WTC11 (cell line): ENCODE measurements at regions not wholly inside any gene's neighbourhood (a gene's known extent, or its start where the extent isn't known, plus 50 kb on each side); places are given as distances from the start of the nearest gene placed in this dataset.

Source experiments
- ATAC-seq: fragments of 200-7000 bp; cut with Tn5 transposase; 2 replicates; pipeline ENCODE4 v1.10.0; 2021; ENCODE audit warnings: mild to moderate bottlenecking, moderate library complexity
- CTCF ChIA-PET: fragments of 300-600 bp; sonication (Branson Sonifier 250); formaldehyde crosslinking; loops from one replicate; lab custom pipeline; 2021; ENCODE audit warnings: antibody characterized with exemption; lab: Charles Lee
- POLR2A ChIA-PET: fragments of 350-600 bp; sonication (Branson Sonifier 250); formaldehyde crosslinking; loops from one replicate; lab custom pipeline; 2021; ENCODE audit warnings: antibody characterized with exemption; lab: Charles Lee
- DNase-seq: peaks from one replicate; pipeline ENCODE4 v3.0.0; 2021; ENCODE audit warnings: low spot score
- H3K27ac Mint-ChIP-seq: 2 replicates; pipeline ENCODE4 v1.8.0; 2021; ENCODE audit warnings: mixed read lengths
- H3K27me3 Mint-ChIP-seq: 2 replicates; pipeline ENCODE4 v1.8.0; 2021; ENCODE audit warnings: low read depth, mild to moderate bottlenecking, moderate library complexity, mixed read lengths
- H3K36me3 Mint-ChIP-seq: 2 replicates; pipeline ENCODE4 v1.8.0; 2021; ENCODE audit warnings: mixed read lengths
- H3K4me1 Mint-ChIP-seq: 2 replicates; pipeline ENCODE4 v1.8.0; 2022; ENCODE audit warnings: mixed read lengths
- H3K4me3 Mint-ChIP-seq: 2 replicates; pipeline ENCODE4 v1.8.0; 2021; ENCODE audit warnings: mild to moderate bottlenecking, moderate library complexity, mixed read lengths
- H3K9me3 Mint-ChIP-seq: 2 replicates; pipeline ENCODE4 v1.8.0; 2021; ENCODE audit warnings: mixed read lengths
- ARID4B ChIP-seq: sonication (generic); formaldehyde crosslinking; IDR thresholded peaks from 2 replicates; pipeline ENCODE4 v1.8.0; 2023; ENCODE audit warnings: missing genetic modification reagents, mild to moderate bottlenecking, borderline replicate concordance
- ATF1 ChIP-seq: sonication (generic); formaldehyde crosslinking; IDR thresholded peaks from 2 replicates; pipeline ENCODE4 v1.8.1; 2023; ENCODE audit warnings: mild to moderate bottlenecking, moderate library complexity, missing genetic modification reagents
- CDX4 ChIP-seq: fragments of 250-450 bp; sonication (Bioruptor Pico); IDR thresholded peaks from 2 replicates; pipeline ENCODE4 v1.9.0; 2021; ENCODE audit warnings: moderate library complexity, mild to moderate bottlenecking, inconsistent platforms, borderline replicate concordance
- CTCF ChIP-seq: fragments of 200-600 bp; IDR thresholded peaks from 2 replicates; pipeline ENCODE4 v1.8.0; 2022; ENCODE audit warnings: antibody characterized with exemption
- E2F1 ChIP-seq: sonication (generic); formaldehyde crosslinking; IDR thresholded peaks from 2 replicates; pipeline ENCODE4 v1.8.0; 2022; ENCODE audit warnings: mild to moderate bottlenecking, missing genetic modification reagents
- E2F5 ChIP-seq: sonication (generic); formaldehyde crosslinking; IDR thresholded peaks from 2 replicates; pipeline ENCODE4 v1.8.1; 2022; ENCODE audit warnings: mild to moderate bottlenecking, moderate library complexity, missing genetic modification reagents
- EMX1 ChIP-seq: fragments of 250-450 bp; sonication (Bioruptor Pico); IDR thresholded peaks from 2 replicates; pipeline ENCODE4 v1.8.0; 2021; ENCODE audit warnings: mild to moderate bottlenecking
- ETV6 ChIP-seq: sonication (generic); formaldehyde crosslinking; IDR thresholded peaks from 2 replicates; pipeline ENCODE4 v1.8.1; 2022; ENCODE audit warnings: mild to moderate bottlenecking, missing genetic modification reagents
- FOXJ3 ChIP-seq: sonication (generic); formaldehyde crosslinking; IDR thresholded peaks from 2 replicates; pipeline ENCODE4 v1.9.0; 2021; ENCODE audit warnings: missing genetic modification reagents, mild to moderate bottlenecking, borderline replicate concordance
- KAT7 ChIP-seq: sonication (generic); formaldehyde crosslinking; IDR thresholded peaks from 2 replicates; pipeline ENCODE4 v1.8.1; 2023; ENCODE audit warnings: missing genetic modification reagents, mild to moderate bottlenecking, borderline replicate concordance
- NR1H2 ChIP-seq: sonication (generic); formaldehyde crosslinking; IDR thresholded peaks from 2 replicates; pipeline ENCODE4 v1.9.0; 2021; ENCODE audit warnings: mild to moderate bottlenecking, moderate library complexity, missing genetic modification reagents
- OVOL2 ChIP-seq: fragments of 250-450 bp; sonication (Bioruptor Pico); IDR thresholded peaks from 2 replicates; pipeline ENCODE4 v1.9.0; 2021; ENCODE audit warnings: mild to moderate bottlenecking, borderline replicate concordance
- PRRX2 ChIP-seq: fragments of 250-450 bp; sonication (Bioruptor Pico); IDR thresholded peaks from 2 replicates; pipeline ENCODE4 v1.8.0; 2021; ENCODE audit warnings: mild to moderate bottlenecking
- STAT6 ChIP-seq: sonication (generic); formaldehyde crosslinking; conservative IDR thresholded peaks from 2 replicates; pipeline ENCODE4 v1.8.1; 2023; ENCODE audit warnings: mild to moderate bottlenecking, low read depth, missing genetic modification reagents, moderate library complexity
- TCF7 ChIP-seq: sonication (generic); formaldehyde crosslinking; IDR thresholded peaks from 2 replicates; pipeline ENCODE4 v1.8.0; 2022; ENCODE audit warnings: mild to moderate bottlenecking, low read depth, missing genetic modification reagents, moderate library complexity
- ZBTB21 ChIP-seq: sonication (generic); formaldehyde crosslinking; IDR thresholded peaks from 2 replicates; pipeline ENCODE4 v1.8.1; 2023; ENCODE audit warnings: mild to moderate bottlenecking, missing genetic modification reagents, borderline replicate concordance
- ZNF219 ChIP-seq: sonication (generic); formaldehyde crosslinking; IDR thresholded peaks from 2 replicates; pipeline ENCODE4 v1.8.0; 2023; ENCODE audit warnings: missing genetic modification reagents, mild to moderate bottlenecking, borderline replicate concordance
- ZNF263 ChIP-seq: sonication (generic); formaldehyde crosslinking; IDR thresholded peaks from 2 replicates; pipeline ENCODE4 v1.8.1; 2022; ENCODE audit warnings: low read depth, mild to moderate bottlenecking, moderate library complexity, missing genetic modification reagents
- ZNF512 ChIP-seq: sonication (generic); formaldehyde crosslinking; IDR thresholded peaks from 2 replicates; pipeline ENCODE4 v1.8.1; 2022; ENCODE audit warnings: missing genetic modification reagents, borderline replicate concordance
- ZNF532 ChIP-seq: fragments of 250-450 bp; sonication (Bioruptor Pico); IDR thresholded peaks from 2 replicates; pipeline ENCODE4 v1.9.0; 2021; ENCODE audit warnings: mild to moderate bottlenecking, borderline replicate concordance

GRCh38 chr10:33986515-33986914 lies 652.0 kb upstream of the NRP1 start:
- H3K4me1 Mint-ChIP-seq: peaks cover 3% of the 10 kb centered on the region; the same call in 1 of the 2 replicates
- H3K27me3 Mint-ChIP-seq: no peaks in the 10 kb centered on the region
- TF ChIP-seq NR1H2: no peak
- TF ChIP-seq OVOL2: no peak
- TF ChIP-seq FOXJ3 (CRISPR knock-in tag): no peak
- TF ChIP-seq E2F5 (CRISPR knock-in tag): no peak
- no peak for TF ChIP-seq ZNF219 (CRISPR knock-in tag)
- no peak for TF ChIP-seq EMX1 (CRISPR knock-in tag)
- TF ChIP-seq STAT6 (CRISPR knock-in tag): no peak
- no peak for TF ChIP-seq ARID4B
- TF ChIP-seq ZNF512 (CRISPR knock-in tag): no peak
- no peak for TF ChIP-seq KAT7 (CRISPR knock-in tag)
- no peak for TF ChIP-seq ZBTB21
- TF ChIP-seq ETV6: no peak
- TF ChIP-seq ZNF532: no peak
- TF ChIP-seq PRRX2 (CRISPR knock-in tag): no peak
- TF ChIP-seq E2F1 (CRISPR knock-in tag): no peak
- TF ChIP-seq TCF7 (CRISPR knock-in tag): no peak
- TF ChIP-seq CDX4: no peak
- no peak for TF ChIP-seq ZNF263 (CRISPR knock-in tag)
- no peak for TF ChIP-seq CTCF
- no peak for TF ChIP-seq ATF1 (CRISPR knock-in tag)
- CTCF ChIA-PET: no interaction called here
- peaks cover 16% of the 10 kb centered on the region for H3K9me3 Mint-ChIP-seq
- H3K27ac Mint-ChIP-seq: no peak overlapping the region
- no peaks in the 10 kb centered on the region for H3K36me3 Mint-ChIP-seq
- no peak overlapping the region for H3K4me3 Mint-ChIP-seq
- POLR2A ChIA-PET: no interaction called here
- ATAC-seq (no peak), DNase-seq (no peak)
